GM20000 (cell line): ENCODE measurements at regions not wholly inside any gene's neighbourhood (a gene's known extent, or its start where the extent isn't known, plus 50 kb on each side); places are given as distances from the start of the nearest gene placed in this dataset.

Experiments used
- DNase-seq: peaks from one replicate; pipeline ENCODE4 v3.0.0; 2012; ENCODE audit warnings: low spot score
- CTCF ChIP-seq: IDR thresholded peaks from 2 replicates; pipeline ENCODE4 v1.5.1; 2012; ENCODE audit warnings: mild to moderate bottlenecking, control low read depth; ENCODE audit errors: extremely low read depth, missing control alignments

- DNase-seq, result no peak
- no peak for TF ChIP-seq CTCF
Observed at GRCh38 chr18:10009321-10010144, 95.7 kb downstream of the VAPA start.

GRCh38 chr18:10010611-10011015, 96.8 kb downstream of the VAPA start:
- DNase-seq, result no peak
- no peak for TF ChIP-seq CTCF

GRCh38 chr18:10011061-10011460, 97.2 kb downstream of the VAPA start:
- no peak for DNase-seq
- no peak for TF ChIP-seq CTCF

- DNase-seq, result no peak
- TF ChIP-seq CTCF, result no peak
Observed at GRCh38 chr18:10011751-10012150, 97.9 kb downstream of the VAPA start.

- no peak for TF ChIP-seq CTCF
- DNase-seq, result no peak
Observed at GRCh38 chr18:10012526-10012925, 98.7 kb downstream of the VAPA start.

GRCh38 chr18:10013621-10014543, 100.1 kb downstream of the VAPA start:
- DNase-seq, result no peak
- TF ChIP-seq CTCF, result no peak

- no peak for TF ChIP-seq CTCF
- no peak for DNase-seq
Observed at GRCh38 chr18:10015288-10015701, 101.5 kb downstream of the VAPA start.
